ENCODE measurements at regions not wholly inside any gene's neighbourhood (a gene's known extent, or its start where the extent isn't known, plus 50 kb on each side); places are given as distances from the start of the nearest gene placed in this dataset.
A peak's percentile ranks its signal among the peaks of the same experiment; 100 is the strongest.

GRCh38 chr13:63206461-63206860 is 1790.8 kb upstream of the PCDH20 start:
- DNase-seq, result no peak

- no peak for DNase-seq
Observed at GRCh38 chr13:63201493-63201892, 1785.8 kb upstream of the PCDH20 start.

GRCh38 chr13:63199508-63199907 is 1783.9 kb upstream of the PCDH20 start:
- DNase-seq, result no peak

GRCh38 chr13:63198071-63198470 is 1782.4 kb upstream of the PCDH20 start:
- DNase-seq, result peak; percentile 4

GRCh38 chr13:63195726-63196125 is 1780.1 kb upstream of the PCDH20 start:
- DNase-seq, result no peak

- DNase-seq, result no peak
Observed at GRCh38 chr13:63190742-63191141, 1775.1 kb upstream of the PCDH20 start.

- no peak for DNase-seq
Observed at GRCh38 chr13:63190219-63190618, 1774.6 kb upstream of the PCDH20 start.

- DNase-seq, result no peak
Observed at GRCh38 chr13:63189712-63190111, 1774.1 kb upstream of the PCDH20 start.

- no peak for DNase-seq
Observed at GRCh38 chr13:63184693-63185092, 1769.0 kb upstream of the PCDH20 start.

GRCh38 chr13:63175536-63175935 is 1759.9 kb upstream of the PCDH20 start:
- no peak for DNase-seq

- no peak for DNase-seq
Observed at GRCh38 chr13:63167699-63168337, 1752.2 kb upstream of the PCDH20 start.

GRCh38 chr13:63166345-63166744 is 1750.7 kb upstream of the PCDH20 start:
- no peak for DNase-seq

- DNase-seq, result no peak
Observed at GRCh38 chr13:63163903-63164302, 1748.3 kb upstream of the PCDH20 start.

GRCh38 chr13:63161219-63161618 is 1745.6 kb upstream of the PCDH20 start:
- DNase-seq, result no peak

- no peak for DNase-seq
Observed at GRCh38 chr13:63156816-63157215, 1741.2 kb upstream of the PCDH20 start.

- no peak for DNase-seq
Observed at GRCh38 chr13:63149375-63149774, 1733.7 kb upstream of the PCDH20 start.

- no peak for DNase-seq
Observed at GRCh38 chr13:63139277-63139676, 1723.6 kb upstream of the PCDH20 start.

- DNase-seq, result no peak
Observed at GRCh38 chr13:63129995-63130394, 1714.3 kb upstream of the PCDH20 start.

GRCh38 chr13:63128716-63129115 is 1713.1 kb upstream of the PCDH20 start:
- no peak for DNase-seq

GRCh38 chr13:63124863-63125262 is 1709.2 kb upstream of the PCDH20 start:
- no peak for DNase-seq

- DNase-seq, result no peak
Observed at GRCh38 chr13:63120883-63121282, 1705.2 kb upstream of the PCDH20 start.

GRCh38 chr13:63117710-63118109 is 1702.1 kb upstream of the PCDH20 start:
- DNase-seq, result no peak

- no peak for DNase-seq
Observed at GRCh38 chr13:63112799-63113395, 1697.2 kb upstream of the PCDH20 start.

GRCh38 chr13:63110466-63110865 is 1694.8 kb upstream of the PCDH20 start:
- no peak for DNase-seq

Measured in NCI-H2107 (cell line).